ENCODE measurements at regions not wholly inside any gene's neighbourhood (a gene's known extent, or its start where the extent isn't known, plus 50 kb on each side); places are given as distances from the start of the nearest gene placed in this dataset.

DNA sequence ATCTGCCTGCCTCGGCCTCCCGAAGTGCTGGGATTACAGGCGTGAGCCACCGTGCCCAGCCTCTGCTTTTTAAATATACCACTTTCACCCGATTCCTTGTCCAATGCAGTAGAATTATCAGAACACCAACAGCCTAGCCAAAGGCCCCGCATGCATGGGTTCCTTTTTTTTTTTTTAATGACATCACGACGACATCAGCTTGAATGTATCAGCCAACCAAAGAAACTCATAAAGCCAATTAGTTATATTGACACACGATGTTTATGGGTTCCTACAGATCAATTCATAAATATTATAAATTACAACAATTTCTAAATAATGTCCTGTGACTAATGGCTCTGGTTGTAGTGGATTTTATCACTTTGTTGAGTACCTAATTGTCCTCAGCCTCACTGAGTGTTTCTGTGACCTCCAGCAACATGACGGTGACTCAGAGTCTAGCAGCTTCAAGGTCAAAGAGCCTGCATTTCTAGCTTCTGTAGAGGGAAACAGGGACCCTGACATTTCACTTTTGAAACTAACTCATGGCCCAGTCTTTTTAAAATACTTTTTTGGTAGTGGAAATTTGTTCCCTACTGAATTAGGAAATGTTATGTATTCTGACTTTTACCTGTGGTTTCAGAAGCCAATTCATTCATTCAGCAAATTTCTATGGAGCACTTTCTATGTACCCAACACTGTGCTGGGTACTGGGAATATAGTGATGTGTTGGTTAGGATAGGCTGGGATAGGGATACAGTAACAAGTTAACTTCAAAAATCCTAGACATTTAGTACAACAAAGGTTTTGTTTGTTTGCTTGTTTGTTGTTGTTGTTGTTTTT, 144.1 kb downstream of the SUDS3 start:
- TF ChIP-seq, protein P1, sequence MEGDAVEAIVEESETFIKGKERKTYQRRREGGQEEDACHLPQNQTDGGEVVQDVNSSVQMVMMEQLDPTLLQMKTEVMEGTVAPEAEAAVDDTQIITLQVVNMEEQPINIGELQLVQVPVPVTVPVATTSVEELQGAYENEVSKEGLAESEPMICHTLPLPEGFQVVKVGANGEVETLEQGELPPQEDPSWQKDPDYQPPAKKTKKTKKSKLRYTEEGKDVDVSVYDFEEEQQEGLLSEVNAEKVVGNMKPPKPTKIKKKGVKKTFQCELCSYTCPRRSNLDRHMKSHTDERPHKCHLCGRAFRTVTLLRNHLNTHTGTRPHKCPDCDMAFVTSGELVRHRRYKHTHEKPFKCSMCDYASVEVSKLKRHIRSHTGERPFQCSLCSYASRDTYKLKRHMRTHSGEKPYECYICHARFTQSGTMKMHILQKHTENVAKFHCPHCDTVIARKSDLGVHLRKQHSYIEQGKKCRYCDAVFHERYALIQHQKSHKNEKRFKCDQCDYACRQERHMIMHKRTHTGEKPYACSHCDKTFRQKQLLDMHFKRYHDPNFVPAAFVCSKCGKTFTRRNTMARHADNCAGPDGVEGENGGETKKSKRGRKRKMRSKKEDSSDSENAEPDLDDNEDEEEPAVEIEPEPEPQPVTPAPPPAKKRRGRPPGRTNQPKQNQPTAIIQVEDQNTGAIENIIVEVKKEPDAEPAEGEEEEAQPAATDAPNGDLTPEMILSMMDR (IDR thresholded peaks at IDR 0.05; ENCODE audit: low read length, missing control alignments): no peak
- DNase-seq (ENCODE audit: low read depth): no peak
- H3K4me3 ChIP-seq (replicated peaks; ENCODE audit: low read depth, low read length): no peak overlapping the region

DNA sequence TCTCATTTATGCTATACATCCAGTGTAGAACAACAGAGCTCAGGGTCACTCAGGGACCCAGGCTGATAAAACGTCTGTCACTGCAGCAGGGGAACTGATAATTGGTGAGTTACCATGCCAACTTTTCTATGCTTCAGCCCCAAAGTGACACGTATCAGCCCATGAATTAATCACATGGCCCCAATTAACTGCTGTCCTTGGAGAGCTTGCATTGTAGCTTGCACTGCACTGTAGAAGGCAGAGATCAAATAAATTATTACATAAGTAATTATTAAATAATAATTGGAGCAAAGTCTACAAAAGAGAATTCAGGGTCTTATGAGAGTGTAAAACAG, 144.6 kb downstream of the SUDS3 start:
- H3K4me3 ChIP-seq (replicated peaks; ENCODE audit: low read depth, low read length): no peak overlapping the region
- no peak for DNase-seq (ENCODE audit: low read depth)
- TF ChIP-seq, protein P1 (IDR thresholded peaks at IDR 0.05; ENCODE audit: low read length, missing control alignments): no peak

DNA sequence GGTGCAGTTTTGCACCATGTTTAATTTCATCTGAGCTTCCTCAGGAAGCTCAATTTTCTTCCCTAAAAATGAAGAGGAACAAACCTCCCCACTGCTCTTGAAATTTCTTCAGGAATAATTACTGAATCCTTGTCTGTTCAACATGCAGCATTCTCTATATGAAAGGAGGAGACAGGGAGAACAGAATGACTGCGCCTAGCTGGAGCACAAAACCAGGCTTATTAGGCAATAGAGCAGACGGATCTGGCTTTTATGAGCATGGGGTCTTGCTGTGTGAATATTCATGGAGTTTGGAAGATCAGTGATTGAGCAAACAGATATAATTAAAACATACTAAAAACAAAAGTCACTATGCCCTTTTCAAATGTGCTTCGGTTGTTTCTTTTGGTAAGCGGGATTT, 148.1 kb downstream of the SUDS3 start:
- TF ChIP-seq, protein P1 (IDR thresholded peaks at IDR 0.05; ENCODE audit: low read length, missing control alignments): no peak
- no peak for DNase-seq (ENCODE audit: low read depth)
- no peak overlapping the region for H3K4me3 ChIP-seq (replicated peaks; ENCODE audit: low read depth, low read length)

DNA sequence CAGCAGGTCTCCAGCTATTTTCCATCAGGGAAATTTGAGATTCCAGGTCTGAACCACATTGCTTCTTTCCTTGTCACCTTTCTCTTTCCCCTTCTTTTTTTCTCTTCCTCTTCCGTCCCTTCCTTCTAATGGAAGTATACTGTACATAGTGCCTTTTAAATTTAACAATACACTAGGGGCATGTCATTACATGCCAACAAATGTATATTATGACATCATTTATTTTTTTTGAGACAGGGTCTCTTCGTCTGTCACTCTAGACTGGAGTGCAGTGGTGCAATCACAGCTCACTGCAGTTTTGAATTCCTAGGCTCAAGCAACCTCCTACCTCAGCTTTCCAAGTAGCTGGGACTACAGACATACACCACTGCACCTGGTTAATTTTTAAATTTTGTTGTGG, 148.9 kb downstream of the SUDS3 start:
- TF ChIP-seq, protein P1 (IDR thresholded peaks at IDR 0.05; ENCODE audit: low read length, missing control alignments): no peak
- no peak for DNase-seq (ENCODE audit: low read depth)

DNA sequence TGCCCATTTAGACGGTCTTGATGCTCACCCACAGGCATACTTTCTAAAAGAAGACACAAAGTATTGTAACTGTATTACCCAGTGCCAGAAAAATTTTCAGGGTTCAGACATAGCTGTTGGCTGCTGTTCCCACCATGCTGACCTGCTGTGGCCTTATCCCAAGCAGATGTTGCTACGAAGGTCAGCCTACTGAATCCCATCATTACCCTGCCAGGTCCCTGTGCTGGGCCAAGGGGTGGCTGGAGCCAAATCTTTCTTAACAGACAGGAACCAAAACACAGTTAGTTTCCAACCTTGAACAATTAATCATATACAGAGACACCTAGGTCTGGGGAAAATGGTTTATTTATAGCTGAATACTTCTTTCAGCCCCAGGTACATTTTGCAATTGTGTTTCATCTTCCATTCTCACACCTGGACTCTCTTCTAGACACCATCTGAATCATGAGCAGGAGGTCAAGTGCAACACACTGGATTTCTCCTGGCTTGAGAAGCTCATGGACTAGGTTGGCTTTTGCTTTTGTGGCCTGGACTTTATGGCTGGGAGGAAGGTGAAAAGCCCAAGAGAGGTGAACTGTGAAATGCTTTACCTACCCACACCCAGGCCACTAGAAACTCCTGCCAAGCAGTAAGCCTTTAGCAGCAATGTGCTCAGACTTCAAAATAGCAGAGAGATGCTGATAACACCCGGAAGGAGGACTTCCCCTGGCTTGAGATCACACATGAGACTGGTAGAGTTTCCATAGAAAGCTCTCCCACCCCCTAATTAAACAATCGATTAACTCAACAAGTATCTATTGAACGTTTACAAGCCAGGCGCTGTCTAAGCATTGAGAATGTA, 150.1 kb downstream of the SUDS3 start:
- DNase-seq (ENCODE audit: low read depth): no peak
- TF ChIP-seq, protein P1 (IDR thresholded peaks at IDR 0.05; ENCODE audit: low read length, missing control alignments): no peak
- no peak overlapping the region for H3K4me3 ChIP-seq (replicated peaks; ENCODE audit: low read depth, low read length)

More for the DNA sequence above, 148.9 kb downstream of the SUDS3 start:
- no peak overlapping the region for H3K4me3 ChIP-seq (replicated peaks; ENCODE audit: low read depth, low read length)

DNA sequence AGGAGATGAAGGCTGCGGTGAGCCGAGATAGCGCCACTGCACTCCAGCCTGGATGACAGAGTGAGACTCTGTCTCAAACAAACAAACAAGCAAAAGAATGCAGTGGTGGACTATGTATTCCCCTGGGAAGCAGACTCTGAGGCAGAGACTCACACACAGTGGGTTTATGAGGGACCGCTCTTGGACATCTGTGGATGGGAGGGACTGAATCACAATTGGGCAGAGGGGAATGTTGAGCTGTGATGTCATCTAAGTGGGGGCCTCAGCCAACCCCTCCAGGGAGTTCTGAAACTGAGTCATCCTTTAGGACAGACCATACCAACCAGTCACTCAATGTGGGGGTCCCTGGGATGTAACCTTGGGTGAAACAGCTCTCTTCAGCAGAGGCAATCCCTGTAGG, 151.0 kb downstream of the SUDS3 start:
- DNase-seq (ENCODE audit: low read depth): no peak
- TF ChIP-seq, protein P1 (IDR thresholded peaks at IDR 0.05; ENCODE audit: low read length, missing control alignments): no peak
- H3K4me3 ChIP-seq (replicated peaks; ENCODE audit: low read depth, low read length): no peak overlapping the region

Measured in fibroblast of pulmonary artery (primary cell).